ENCODE measurements at regions not wholly inside any gene's neighbourhood (a gene's known extent, or its start where the extent isn't known, plus 50 kb on each side); places are given as distances from the start of the nearest gene placed in this dataset.

DNA sequence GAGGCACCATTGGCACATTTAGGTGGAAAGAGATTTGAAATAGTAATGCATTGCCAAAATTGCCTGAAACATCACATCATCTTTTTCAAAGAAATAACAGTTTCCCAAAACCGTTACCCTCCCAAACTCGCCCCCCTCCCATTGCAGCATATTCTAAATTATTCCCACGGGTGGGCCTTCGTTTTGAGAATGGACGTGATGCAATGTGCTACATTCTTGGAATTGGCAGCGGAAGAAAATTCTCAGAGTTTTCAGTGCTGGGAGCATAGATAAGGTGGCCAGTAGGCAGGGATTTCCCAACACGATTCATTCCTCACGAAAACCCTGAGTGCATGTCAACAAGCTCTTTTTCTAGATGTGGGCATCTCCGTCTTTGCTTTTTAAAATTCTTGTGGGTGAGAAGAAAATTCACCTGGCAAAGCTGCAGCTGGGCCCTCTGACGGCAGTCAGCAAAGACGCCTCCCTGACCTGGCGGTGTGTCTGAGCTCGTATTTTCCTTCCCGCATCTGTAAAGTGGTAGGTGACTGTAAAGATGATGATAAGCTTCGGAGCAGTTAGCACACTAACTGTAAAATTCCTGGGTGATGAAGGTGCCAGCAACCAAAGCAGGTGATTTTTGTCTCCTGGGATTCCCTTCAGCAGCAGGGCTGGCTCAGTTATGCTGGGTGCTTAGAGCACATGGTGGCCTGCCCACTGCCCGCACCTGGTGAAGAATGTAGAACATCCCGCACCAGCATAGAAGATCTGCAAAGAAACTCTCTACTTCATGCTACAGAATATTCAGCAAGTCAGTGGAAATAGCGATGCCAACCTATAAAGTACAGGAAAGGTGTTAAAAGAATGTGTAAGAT lies 141.9 kb upstream of the KLF6 start:
- TF ChIP-seq CTCF (IDR thresholded peaks at IDR 0.05) (no peak), EP300 (IDR thresholded peaks at IDR 0.05) (no peak), POLR2A (IDR thresholded peaks at IDR 0.05) (no peak)

All from sigmoid colon (tissue), 4 donors.